Endometrium (tissue), 2 donors: ENCODE measurements at regions not wholly inside any gene's neighbourhood (a gene's known extent, or its start where the extent isn't known, plus 50 kb on each side); places are given as distances from the start of the nearest gene placed in this dataset.

ENCODE experiments used
- FAIRE-seq: peaks from 2 replicates; lab custom pipeline; 2012; peaks lifted over from hg19 to GRCh38; lab: Jason Lieb, UNC
- donor health status: control.
- donor health status: control.

DNA sequence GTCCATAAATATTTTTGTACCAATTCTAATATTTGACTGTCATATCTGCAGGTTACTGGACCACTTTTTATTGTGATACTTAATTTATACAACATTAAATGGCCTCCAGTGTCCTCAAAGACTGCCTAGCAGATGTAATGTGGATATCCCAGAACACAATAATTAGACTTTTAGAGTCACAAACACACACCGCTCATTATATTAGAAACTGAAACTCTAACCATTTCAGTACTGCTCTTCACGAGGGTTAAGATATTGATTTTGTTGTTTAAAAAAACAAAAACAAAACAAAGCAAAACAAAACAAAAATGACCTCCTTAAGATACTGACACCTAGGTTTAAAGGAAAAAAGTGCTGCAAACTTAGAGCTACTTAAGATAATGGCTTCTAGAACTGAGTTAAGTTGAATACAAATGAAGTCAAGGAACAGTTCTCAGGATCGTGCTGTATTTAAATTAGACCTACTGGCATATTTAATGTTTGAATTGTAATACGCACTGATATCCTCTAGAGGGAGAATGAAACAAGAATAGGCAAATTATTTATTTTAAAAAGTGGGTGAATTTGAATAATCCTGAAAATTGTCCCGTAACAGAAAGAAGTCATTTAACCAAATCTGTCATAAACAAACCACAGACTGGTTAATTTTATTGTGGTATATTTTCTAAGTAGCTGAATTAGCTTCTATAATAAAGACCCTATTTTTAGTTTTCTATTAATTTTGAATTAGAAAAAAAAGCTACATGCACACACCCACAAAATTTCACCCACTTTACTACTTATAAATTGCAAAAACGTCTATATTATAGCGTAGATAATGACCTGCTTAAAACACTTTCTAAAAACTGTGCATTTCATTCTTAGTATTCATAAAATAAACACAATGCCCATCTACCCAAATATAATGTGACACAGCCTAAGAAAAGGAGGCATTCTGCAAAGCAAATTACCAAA lies 395.2 kb upstream of the DCN start:
- FAIRE-seq, result peak; percentile 97

DNA sequence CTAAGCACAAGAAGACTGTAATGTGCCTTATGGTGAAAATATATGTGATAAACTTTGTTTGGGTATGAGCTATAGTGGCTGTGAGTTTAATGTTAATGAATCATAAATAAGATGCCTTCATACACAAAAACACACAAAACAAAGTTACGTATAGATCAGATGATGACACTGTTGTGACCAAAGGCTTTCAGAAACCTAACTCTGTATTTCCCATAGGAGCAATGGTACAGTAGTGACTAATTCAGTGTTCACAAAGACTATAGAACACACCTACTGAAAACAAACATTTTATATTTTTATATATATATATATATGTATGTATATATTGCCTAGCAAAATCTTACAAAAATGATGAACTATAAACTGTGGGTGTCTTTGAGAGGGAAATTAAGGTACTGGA lies 393.8 kb upstream of the DCN start:
- no peak for FAIRE-seq

DNA sequence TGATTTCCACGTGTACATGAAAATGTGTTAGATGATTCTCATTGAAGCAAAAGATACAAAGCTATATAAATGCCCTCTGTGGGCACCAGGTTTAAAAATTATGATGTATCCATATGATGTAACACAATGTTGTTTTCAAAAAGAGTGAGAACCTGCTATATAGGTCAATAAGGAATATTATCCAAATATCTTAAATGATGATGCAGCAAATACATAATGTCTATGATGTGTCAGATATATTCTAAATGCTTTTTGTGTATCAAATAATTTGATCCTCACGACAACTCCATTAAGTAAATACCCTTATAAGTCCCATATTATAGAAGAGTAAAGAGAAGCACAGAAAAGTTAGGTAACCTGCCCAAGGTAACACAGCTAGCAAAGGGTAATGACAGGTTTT lies 393.0 kb upstream of the DCN start:
- no peak for FAIRE-seq

DNA sequence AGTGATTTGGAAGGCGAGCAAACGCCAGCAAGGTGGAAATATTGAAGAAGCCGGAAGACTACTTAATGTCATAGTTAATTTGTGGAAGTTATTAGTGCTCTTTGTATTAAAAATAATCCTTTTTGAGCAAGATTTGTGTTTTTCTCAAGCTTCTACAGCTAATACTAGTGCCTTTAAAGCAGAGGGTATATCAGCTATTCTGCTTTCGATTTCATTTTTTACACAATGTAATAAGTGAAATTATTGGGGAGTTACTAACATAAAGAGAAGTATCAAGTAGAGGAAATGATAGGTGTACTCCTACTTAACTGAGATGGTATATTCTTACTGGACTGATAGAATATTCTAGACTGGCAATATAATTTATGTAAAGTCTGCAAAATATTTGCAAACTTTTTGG lies 392.4 kb upstream of the DCN start:
- FAIRE-seq, result no peak

DNA sequence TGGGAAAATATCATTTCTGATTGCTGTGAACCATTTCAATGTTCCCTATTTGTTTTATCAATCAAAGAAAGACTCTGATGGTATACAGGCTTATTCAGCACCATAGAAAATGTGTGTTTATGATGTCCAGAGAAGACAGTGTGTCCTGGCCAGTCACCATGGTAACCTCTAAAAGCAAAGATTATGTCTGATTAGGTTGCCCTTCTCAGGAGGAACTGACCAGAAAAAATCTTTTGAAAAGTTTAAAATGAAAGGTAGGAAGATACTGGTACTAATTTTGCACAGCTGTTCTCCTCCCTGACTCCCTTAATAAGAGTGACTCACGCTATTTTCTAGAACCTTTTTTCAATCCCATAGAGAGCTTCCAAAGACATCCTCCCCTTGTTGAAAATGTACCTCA lies 391.8 kb upstream of the DCN start:
- no peak for FAIRE-seq

DNA sequence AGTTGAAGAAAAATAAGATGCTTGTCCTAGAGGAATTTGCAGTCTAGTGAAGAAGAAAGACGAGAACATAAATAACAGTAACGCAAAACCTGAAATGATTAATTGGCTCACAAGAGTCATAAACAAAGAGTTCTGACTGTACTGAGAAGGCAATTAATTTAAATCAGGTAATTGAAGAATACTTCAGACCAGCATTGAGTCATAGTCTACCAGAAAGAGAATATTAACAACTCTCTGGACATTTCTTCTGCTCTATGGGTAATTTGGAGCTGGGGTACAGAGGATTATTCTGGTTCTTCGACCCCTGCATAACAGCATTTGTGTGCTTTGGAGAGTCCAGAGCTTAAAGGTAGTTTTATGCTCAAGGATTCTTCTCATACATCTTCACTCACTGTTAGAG lies 390.3 kb upstream of the DCN start:
- no peak for FAIRE-seq

DNA sequence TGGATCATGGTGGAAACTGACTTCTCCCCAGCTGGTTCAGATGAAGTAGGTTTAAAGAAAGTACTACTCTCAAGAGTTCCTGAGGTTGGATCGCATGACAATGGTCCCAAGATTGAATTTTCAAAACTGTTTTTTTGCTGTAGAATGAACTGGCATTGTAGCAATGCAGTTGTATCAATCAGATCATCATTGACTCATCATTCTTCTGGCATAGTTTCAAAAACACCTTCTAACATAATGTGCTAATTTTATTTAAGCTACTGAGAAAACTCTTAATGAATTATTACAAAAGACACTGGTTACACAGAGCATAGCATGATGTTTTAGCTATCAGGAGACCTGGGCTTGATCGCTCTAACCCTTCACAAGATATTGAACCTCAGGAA lies 384.5 kb upstream of the DCN start:
- FAIRE-seq, result no peak

DNA sequence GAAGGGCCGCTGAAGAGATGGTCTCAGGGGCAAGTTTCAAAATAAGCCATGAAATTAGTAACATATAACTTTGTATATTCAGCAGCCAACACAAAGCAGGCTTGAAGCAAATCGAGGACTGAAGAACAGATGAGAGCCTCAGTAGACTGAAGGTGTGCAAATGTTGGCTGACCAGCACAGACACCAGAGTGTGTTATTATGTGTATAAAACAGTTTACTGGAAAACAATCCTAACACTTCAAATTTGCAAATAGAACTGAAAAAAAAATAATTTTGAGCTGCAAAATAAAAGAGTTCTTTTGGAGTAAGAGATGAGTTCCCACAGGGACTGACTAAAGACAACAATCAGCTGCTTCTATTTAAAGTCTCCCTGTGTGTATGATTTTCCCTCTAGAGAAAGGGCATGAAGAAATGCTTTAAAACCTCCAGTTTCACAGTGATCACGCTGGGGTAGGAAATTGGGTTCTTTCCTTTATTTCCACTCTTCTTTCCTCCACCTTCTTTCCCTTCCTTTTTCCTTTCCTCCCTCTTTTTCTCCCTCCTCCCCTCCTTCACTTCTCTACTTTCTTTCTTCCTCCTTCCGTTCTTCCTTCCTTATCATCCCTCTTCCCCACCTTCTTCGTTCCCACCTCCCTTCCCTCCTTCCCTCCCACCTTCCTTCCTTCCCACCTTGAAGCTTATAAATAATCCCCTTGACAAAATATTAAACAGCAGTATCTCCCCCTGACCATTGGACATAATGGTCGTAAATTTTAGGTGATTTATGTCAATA lies 383.9 kb upstream of the DCN start:
- no peak for FAIRE-seq

DNA sequence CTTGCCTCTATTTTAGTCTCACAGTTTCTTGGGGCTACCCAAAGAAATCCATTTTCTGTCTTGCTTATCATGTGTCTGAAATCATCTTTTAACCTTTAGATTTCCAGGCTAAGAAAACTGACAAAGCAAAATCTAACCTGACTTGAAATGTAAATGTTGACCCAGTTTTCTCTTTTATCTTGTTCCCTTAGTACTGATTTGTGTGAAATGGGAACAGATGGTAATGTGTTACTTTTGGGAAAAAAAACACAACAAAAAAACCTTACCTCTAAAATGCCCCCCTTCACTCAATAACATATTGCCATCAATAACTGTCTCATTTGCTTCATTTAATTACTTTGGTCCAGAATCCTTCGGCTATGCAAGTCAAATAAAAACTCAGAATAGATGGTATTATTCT lies 383.2 kb upstream of the DCN start:
- no peak for FAIRE-seq

DNA sequence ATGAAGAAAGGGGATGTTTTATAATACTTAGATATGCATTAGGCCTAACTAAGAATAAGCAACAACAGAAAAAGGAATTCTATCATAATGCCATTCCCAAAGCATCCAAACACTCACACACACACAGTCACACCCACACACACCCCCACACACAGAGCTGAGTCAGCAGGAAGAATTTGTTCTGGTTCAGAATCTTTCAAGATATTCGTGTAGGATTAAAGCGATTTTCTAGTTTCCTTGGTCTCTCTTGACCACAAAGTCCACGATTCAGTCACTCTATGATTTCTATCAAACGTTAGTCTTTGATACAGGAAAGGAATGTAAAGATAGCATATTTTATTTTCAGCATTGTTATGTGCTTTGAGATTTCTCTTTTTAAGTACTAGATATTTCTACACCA lies 382.6 kb upstream of the DCN start:
- FAIRE-seq, result no peak

DNA sequence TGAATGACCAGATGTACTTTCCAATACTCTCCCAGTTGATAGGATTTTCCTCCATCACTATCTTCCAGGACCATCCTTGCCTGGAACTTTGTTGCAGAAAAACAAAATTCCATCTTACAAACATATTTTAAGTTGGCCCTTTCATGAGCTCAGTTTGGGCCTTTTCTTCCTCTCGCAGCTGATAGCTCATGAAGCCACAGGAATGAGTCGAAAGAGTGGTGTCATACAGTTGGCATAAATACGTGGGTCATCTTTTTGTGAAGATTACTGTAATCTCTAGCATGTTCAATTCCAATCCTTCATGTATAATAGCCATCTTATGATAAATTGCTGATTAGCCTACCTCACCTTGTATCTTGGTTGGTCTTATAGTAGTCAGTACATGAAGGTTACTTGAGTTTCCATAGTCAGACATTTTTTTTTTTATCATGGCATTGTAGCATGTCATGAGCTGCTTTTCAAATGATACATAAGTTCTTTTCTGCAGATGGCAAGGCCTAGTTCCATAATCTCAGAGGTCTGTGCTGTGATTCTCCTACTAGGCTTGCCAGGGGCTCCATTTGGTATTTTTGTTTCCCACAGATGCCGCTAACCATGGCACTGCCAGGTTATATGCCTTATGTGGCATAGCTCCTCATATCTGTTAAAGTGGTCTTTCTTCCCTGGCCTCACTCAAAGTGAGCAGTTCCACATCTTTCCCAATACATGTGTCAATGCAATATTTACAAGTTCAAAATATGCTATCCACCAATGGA lies 380.6 kb upstream of the DCN start:
- no peak for FAIRE-seq

DNA sequence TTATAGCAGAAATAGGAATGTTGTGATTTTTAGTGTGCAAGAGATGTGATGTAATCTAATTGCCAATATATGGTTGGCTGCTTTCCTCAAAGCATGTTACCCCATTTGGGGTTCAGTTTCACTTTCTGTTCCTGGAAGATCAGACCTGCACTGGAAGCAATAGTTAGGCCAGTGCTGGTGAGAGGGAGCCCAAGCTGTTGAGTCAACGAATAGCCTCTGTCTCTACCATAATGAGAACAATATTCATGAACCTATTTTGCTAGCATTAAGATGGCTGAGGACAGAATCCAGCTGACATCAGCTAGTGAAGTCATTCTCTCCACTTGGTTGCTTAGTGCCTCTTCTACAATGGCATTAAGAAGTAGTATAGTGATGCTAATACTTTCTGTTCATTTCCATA lies 379.9 kb upstream of the DCN start:
- no peak for FAIRE-seq

DNA sequence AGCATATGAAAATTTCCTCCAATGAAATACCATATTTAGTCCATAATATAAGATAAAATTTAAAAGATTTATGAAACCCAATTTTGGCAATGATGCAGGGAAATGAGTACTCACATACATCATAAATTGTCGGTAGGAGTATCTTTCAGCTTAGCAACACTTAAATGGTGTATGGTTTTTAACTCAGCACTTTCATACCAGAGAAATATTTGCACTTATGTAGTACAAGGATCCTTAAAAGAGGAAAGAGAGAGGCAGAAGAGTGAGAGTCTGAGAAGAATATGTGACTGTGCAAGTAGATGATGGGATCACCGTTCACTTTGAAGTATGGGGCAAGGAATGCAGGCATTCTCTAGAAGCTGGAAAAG lies 379.3 kb upstream of the DCN start:
- FAIRE-seq, result no peak

DNA sequence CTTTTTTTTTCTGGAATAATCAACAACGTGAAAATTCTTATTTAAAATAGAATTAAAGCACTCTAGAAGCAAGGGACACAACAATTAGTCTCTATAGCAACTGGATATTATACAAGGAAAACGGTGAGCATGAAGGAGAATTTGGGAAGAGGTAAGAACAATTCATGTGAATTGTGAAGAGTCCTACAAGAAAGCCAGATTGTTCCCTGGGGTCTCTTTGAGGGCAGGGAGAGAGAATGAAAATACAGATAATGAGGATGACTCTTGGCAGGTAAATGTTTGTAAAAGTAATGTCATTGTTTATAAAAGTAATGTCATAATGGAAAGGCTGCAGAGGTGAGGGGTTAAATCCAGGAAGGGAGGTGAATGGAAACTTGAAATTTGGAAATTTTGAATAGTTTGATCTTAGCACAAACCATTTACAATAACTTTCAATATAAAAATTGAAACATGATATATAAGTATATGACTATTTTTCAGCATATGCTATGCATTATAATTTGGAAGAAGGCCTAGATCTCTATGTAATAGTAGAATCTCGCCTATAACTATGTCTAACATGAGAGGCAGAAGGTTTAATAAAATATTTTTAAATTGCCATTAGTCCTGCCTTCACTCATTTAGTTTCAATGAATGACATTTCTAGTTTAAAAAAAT lies 378.8 kb upstream of the DCN start:
- FAIRE-seq, result no peak

DNA sequence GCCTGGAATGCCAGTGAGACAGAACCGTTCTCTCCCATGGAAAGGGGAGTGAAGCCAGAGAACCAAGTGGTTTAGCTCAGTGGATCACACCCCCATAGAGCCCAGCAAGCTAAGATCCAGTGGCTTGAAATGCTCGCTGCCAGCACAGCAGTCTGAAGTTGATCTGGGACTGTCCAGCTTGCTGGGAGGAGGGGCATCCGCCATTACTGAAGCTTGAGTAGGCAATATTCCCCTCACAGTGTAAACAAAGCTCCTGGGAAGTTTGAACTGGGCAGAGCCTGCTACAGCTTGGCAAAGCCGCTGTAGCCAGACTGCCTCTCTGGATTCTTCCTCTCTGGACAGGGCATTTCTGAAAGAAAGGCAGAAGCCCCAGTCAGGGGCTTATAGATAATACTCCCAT lies 374.3 kb upstream of the DCN start:
- no peak for FAIRE-seq

DNA sequence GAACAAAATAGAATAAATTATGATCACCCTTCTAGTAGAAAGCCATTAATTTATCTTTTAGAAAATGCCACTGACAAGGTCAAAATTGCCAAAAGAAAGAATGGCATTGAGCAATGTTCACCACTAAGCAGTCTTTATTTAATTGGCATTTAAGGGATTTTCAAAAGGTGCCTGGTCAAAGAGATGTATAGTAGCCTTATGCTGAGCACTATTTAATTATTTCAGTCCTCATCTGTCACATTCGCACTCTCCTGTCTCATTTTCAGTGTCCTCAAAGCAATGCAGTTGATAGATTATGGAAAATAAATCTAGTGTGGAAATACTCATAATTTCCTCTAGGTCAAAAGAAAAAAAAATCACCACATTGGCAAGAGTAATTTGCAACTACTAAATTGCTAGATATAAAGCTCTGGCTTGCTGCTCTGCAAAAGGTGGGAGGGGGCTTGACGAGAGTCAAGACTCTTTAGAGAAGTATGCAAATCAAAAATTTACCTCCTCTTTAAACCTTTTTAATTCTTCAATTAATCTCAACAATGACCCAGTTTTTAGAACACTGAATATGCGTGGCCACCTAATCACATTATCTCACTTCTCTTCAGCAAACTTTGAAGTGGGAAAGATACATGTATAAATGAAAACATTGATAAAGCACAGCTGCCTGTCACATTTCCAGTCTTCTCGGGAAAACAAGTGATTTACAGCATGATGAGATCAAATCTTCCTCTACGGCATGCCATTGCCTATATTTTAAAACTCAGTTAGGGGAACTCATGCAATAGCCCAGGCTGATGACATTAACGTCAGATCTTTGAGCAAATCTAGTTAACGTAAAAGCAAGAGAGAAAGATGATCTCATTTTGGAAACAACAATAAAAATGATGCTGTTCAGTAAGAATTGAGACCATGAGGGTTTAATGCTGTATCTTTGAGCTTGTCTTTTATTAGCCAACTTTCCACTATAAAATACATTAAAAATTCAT lies 373.1 kb upstream of the DCN start:
- FAIRE-seq, result no peak

DNA sequence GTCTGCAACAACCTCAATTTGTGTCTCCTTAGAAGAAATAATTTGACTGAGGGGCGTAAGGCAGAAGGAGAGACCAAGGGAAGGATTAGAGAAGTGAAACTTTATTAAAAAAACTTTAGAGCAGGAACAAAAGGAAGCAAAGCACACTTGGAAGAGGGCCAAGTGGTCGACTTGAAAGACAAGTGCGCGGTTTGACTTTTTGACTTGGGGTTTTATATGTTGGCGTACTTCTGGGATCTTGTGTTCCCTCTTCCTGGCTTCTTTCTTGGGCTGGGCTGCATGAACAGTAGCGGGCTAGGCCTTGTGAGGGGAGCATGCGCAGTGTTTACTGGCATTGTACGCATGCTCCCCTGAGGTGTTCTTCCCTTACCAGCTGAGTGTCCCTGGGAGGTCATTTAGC lies 369.3 kb upstream of the DCN start:
- FAIRE-seq, result no peak

DNA sequence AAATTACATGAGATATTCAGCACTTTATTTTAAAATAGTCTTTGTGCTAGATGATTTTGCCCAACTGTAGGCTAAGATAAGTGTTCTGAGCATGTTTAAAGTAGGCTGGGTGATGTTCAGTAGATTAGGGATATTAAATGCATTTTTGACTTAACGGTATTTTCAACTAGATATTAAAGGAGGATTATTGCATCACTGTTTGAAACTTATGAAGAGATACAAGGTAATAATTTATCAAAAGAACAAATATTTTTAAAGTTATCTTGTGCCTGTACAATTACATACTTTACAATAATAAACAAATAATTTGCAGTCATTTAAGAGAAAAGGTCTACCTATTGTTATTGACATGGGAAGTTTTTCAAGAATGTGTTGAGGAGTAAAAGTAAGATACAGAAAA lies 368.6 kb upstream of the DCN start:
- FAIRE-seq, result no peak

DNA sequence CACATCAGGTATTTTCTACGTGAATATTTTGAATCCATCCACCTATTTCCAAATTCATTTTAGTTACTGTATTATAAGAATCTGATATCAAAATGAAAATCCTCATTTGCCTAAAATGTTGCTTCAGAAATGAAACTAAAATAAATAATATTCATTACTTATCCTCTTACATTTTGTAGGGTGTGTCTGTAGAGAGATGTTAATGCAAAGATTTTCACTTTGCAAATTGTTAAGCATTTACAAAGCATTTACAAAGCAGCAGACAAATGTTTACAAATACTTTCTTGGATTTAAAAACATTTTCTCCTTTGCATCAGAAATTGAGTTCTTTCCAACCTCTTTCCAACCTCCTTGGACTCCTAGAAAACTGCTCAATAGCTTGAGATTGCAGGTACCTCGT lies 360.0 kb upstream of the DCN start:
- FAIRE-seq, result peak; percentile 33

DNA sequence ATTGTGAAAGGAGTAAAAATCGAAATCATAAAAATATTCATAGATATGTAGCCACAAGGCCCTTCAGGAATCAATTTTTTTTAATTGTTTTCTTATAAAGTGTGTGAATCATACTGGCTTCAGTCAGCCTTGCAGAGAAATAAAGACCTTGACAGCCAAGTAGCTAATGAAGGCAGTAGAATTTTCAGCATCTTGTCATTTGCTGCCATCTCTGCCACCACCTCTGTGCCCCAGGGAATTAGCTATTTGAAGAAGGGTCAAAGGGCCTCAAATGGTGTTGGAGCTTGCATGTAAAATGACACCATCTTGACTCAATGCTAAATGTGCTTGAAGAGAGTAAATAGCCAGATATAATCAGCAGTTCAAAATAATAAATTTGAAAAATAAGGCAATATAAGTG lies 359.4 kb upstream of the DCN start:
- no peak for FAIRE-seq

DNA sequence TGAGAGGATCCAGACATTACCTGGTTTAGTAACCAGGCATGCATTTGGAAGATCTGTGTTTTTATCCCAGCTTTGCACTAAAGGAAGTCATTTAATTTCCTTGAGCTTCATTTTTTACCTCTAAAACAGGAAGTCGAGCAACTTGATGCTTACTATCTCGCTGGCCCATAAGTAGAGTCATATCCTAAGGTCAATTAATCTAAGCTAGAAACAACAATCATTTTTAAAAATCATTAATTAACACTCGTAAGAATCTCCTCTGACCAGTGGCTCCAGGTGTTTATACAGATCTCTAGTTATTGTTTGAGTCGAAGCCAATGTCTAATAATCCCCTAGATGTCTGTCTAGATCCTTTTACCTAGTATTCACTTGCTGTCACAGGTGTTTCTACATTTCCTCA lies 355.8 kb upstream of the DCN start:
- FAIRE-seq, result no peak
